ENCODE measurements at regions not wholly inside any gene's neighbourhood (a gene's known extent, or its start where the extent isn't known, plus 50 kb on each side); places are given as distances from the start of the nearest gene placed in this dataset.

DNA sequence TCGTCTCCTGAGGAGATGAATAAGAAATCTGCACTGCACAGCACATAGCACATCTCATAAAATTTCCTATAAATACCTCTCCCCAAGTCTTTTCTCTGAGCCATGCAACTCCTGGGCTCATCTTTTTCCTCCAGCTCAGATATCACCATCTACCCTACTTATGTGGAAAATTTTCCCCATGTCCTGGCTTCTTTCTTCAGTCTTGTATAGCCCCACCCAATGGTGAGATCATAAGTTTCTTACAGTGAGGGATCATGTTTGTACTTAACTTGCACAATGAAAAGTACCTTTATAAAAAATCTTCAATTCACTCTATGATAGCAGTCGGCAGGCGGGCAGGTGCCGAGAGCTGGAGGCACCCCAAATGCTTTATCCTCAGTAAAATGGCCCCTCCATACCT, 198.6 kb upstream of the S100G start:
- no peak for DNase-seq (ENCODE audit: low read depth)
- TF ChIP-seq, protein P1, sequence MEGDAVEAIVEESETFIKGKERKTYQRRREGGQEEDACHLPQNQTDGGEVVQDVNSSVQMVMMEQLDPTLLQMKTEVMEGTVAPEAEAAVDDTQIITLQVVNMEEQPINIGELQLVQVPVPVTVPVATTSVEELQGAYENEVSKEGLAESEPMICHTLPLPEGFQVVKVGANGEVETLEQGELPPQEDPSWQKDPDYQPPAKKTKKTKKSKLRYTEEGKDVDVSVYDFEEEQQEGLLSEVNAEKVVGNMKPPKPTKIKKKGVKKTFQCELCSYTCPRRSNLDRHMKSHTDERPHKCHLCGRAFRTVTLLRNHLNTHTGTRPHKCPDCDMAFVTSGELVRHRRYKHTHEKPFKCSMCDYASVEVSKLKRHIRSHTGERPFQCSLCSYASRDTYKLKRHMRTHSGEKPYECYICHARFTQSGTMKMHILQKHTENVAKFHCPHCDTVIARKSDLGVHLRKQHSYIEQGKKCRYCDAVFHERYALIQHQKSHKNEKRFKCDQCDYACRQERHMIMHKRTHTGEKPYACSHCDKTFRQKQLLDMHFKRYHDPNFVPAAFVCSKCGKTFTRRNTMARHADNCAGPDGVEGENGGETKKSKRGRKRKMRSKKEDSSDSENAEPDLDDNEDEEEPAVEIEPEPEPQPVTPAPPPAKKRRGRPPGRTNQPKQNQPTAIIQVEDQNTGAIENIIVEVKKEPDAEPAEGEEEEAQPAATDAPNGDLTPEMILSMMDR (IDR thresholded peaks at IDR 0.05; ENCODE audit: low read depth, low read length, missing control alignments), result no peak
- no peak overlapping the region for H3K4me3 ChIP-seq (ENCODE audit: low read depth, low read length)

DNA sequence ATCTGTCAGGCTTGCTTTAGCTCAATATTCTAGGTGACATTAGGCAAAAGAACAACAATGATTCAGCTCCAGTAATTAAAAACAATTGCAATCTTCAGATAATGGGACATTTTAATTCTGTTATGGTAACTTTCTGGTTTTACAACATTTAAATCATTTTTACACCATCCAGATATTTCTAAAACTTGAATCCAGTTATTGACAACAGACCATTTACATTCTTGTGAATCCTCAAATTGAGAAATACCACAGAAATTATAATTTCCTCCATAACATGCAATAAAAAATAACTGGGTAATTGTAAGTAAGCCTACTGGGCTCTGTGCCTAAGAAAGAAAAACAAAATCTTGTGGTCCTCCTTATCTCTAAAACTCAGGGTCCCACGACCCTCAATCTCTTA, 195.0 kb upstream of the S100G start:
- TF ChIP-seq, protein P1 (IDR thresholded peaks at IDR 0.05; ENCODE audit: low read depth, low read length, missing control alignments), result no peak
- no peak overlapping the region for H3K4me3 ChIP-seq (ENCODE audit: low read depth, low read length)
- DNase-seq (ENCODE audit: low read depth), result no peak

DNA sequence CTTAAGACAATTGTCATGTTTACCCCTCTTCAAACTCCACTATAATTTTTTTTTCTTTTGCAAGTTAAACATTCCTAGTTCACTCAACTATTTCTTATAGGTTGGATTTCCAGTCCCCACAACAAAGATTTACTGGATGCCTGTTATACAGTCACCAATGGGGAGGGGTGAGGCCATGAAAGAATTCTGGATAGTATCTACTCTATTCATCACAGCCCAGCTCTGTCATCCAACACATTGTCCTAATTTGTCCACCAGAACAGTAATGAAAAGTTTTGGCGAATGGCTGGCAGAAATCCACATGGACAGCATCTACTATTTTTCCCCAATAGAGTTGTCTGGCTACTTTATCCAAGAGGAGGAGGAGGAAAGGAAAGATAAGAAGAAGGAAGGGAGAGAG, 192.7 kb upstream of the S100G start:
- DNase-seq (ENCODE audit: low read depth), result no peak
- TF ChIP-seq, protein P1 (IDR thresholded peaks at IDR 0.05; ENCODE audit: low read depth, low read length, missing control alignments), result no peak
- H3K4me3 ChIP-seq (ENCODE audit: low read depth, low read length), result no peak overlapping the region

DNA sequence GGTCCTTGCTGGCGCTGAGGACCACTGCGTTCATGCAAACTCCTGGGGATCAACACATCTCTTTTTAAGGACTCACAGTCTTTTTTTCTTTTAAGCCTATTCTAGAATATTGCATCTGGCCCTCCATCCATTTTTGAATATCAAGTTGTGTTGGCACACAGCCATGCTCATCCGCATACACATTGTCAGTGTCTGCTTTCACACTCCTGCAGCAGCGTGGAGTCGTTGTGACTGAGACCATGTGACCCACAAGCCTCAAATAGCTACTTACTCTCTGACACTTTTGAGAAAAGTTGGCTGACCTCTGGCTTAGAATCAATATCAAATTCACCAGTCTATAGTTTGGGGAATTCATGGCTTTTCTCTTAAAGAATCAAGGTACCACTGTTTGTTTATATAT, 191.8 kb upstream of the S100G start:
- TF ChIP-seq, protein P1 (IDR thresholded peaks at IDR 0.05; ENCODE audit: low read depth, low read length, missing control alignments), result no peak
- no peak overlapping the region for H3K4me3 ChIP-seq (ENCODE audit: low read depth, low read length)
- no peak for DNase-seq (ENCODE audit: low read depth)

DNA sequence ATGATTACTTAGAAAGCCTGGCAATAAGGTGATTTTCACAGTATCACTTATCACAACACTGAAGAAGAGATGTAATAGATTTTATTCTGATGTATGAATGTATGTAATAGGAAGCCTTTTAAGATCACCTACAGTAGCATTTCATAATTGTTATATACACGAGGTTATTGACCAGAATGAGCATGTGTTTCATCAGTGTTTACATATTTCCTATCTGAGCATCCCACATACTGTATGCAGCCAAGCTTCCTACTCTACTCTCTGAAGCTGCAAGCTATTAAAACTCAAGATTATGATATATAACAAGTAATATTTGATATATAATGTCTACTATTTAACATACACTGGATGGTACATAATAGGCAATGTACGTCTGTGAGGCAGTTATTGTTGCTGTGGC, 190.9 kb upstream of the S100G start:
- TF ChIP-seq, protein P1 (IDR thresholded peaks at IDR 0.05; ENCODE audit: low read depth, low read length, missing control alignments), result no peak
- no peak for DNase-seq (ENCODE audit: low read depth)

DNA sequence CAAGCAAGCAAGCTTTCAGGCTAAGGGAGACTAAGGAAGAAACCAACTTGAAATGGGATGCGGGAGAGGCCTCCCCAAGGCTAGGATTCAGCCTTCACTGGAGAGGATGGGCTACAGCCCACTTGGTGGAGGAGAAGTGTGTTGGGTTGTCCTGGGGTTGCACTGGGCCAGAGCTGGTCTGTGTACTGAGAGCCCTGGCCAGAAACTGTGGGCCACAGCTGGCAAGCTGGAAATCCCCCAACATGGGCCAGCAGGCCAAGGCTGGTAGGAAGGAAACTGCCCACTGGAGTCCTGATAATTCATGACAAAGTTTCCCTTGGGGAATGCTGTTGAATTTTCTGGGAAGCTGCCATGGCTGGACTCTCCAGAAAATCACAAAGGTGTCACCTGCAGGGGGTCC, 188.0 kb upstream of the S100G start:
- no peak for DNase-seq (ENCODE audit: low read depth)
- H3K4me3 ChIP-seq (ENCODE audit: low read depth, low read length), result no peak overlapping the region
- TF ChIP-seq, protein P1 (IDR thresholded peaks at IDR 0.05; ENCODE audit: low read depth, low read length, missing control alignments), result no peak

More for the DNA sequence above, 190.9 kb upstream of the S100G start:
- H3K4me3 ChIP-seq (ENCODE audit: low read depth, low read length), result no peak overlapping the region

DNA sequence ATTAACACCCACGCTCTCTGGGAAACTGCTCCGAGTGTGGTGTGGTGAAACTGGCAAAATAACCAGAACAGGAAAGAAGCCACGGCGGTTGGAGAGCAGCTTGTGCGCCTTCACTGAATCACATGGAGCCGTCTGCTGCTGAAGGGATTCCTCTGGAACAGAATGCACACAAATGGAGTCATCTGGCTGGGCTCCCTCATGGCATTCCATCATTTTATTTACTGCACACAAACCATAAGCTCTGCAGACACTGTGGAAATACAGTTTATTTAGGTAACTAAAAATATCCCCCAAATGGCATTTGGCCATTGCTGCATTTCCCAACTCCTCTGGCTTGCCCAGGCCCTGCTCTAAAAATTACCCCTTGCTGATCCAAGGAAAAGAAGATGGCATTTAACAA, 187.0 kb upstream of the S100G start:
- DNase-seq (ENCODE audit: low read depth), result no peak
- H3K4me3 ChIP-seq (ENCODE audit: low read depth, low read length), result no peak overlapping the region

More for the DNA sequence above, 187.0 kb upstream of the S100G start:
- TF ChIP-seq, protein P1 (IDR thresholded peaks at IDR 0.05; ENCODE audit: low read depth, low read length, missing control alignments), result no peak
